ENCODE measurements at regions not wholly inside any gene's neighbourhood (a gene's known extent, or its start where the extent isn't known, plus 50 kb on each side); places are given as distances from the start of the nearest gene placed in this dataset.
"Not testable (repeated sequence)": the region's sequence is repeated elsewhere in the genome, so short reads cannot be mapped to it uniquely, and the experiment has no call there.

GRCh38 chr12:88895634-88896033 is 315.4 kb upstream of the KITLG start:
- H3K4me2 ChIP-seq = no peak overlapping the region
- TF ChIP-seq KDM1A (IDR thresholded peaks at IDR 0.05; ENCODE audit: low read depth) (no peak), ATOH8 (CRISPR knock-in tag; IDR thresholded peaks at IDR 0.05; ENCODE audit: low read depth) (no peak), JUNB (IDR thresholded peaks at IDR 0.05) (no peak), RNF2 (IDR thresholded peaks at IDR 0.05; ENCODE audit: borderline replicate concordance, low read depth) (no peak), KDM5A (IDR thresholded peaks at IDR 0.05) (no peak), HOXA7 (CRISPR knock-in tag; IDR thresholded peaks at IDR 0.05) (no peak), RCOR1 (IDR thresholded peaks at IDR 0.05; ENCODE audit: low read depth, low read length) (no peak), NR3C1 (IDR thresholded peaks at IDR 0.05) (no peak), ZFP36 (IDR thresholded peaks at IDR 0.05; ENCODE audit: borderline replicate concordance, partially characterized antibody) (no peak), TFCP2L1 (CRISPR knock-in tag; IDR thresholded peaks at IDR 0.05) (no peak), NPAS2 (CRISPR knock-in tag; IDR thresholded peaks at IDR 0.05; ENCODE audit: borderline replicate concordance) (no peak), MAZ (IDR thresholded peaks at IDR 0.05; ENCODE audit: borderline replicate concordance, low read depth, low read length) (no peak), CTCF (IDR thresholded peaks at IDR 0.05) (no peak), MAFK (IDR thresholded peaks at IDR 0.05; ENCODE audit: partially characterized antibody) (no peak), HOXB13 (CRISPR knock-in tag; IDR thresholded peaks at IDR 0.05; ENCODE audit: low read depth) (no peak), POLR2A (IDR thresholded peaks at IDR 0.05; ENCODE audit: low read length) (no peak), EHF (CRISPR knock-in tag; IDR thresholded peaks at IDR 0.05) (no peak)
- FAIRE-seq (no peak), ATAC-seq (no peak), DNase-seq (ENCODE audit: low read depth in 1 of 2, low spot score in 1 of 2) (no peak)
- ChIA-PET CTCF (interaction anchor here (0.7 to 0.9 kb wide), 2 partner anchors 98 to 316 kb away, joined by 3 read pairs; no protein-coding TSS in a partner anchor), POLR2A (no interaction called here)
- H3K4me3 ChIP-seq = no peak overlapping the region
- 52% methylated on average over 1 of the region's 1 CpG for WGBS (ENCODE audit: missing lambda C conversion rate)
- H3K9me3 ChIP-seq = no peaks in the 10 kb centered on the region
- no peaks in the 10 kb centered on the region for H3K4me1 ChIP-seq
- no peak overlapping the region for H3K27ac ChIP-seq

GRCh38 chr12:88893801-88894200 is 313.5 kb upstream of the KITLG start:
- ATAC-seq (no peak), FAIRE-seq (peak; percentile 39), DNase-seq (ENCODE audit: low read depth in 1 of 2, low spot score in 1 of 2) (no peak)
- no peak for TF ChIP-seq CHD4 (IDR thresholded peaks at IDR 0.05; ENCODE audit: borderline replicate concordance)
- TF ChIP-seq SMC3 (IDR thresholded peaks at IDR 0.05) = no peak
- TF ChIP-seq BHLHE40 (IDR thresholded peaks at IDR 0.05; ENCODE audit: low read depth, low read length) = no peak
- no peak overlapping the region for H3K4me3 ChIP-seq
- no peak overlapping the region for H3K27ac ChIP-seq
- H3K4me2 ChIP-seq = no peak overlapping the region
- no peaks in the 10 kb centered on the region for H3K4me1 ChIP-seq
- CTCF ChIA-PET = no interaction called here
- WGBS (ENCODE audit: missing lambda C conversion rate) = 32% methylated on average over 3 of the region's 3 CpGs
- POLR2A ChIA-PET = no interaction called here
- no peaks in the 10 kb centered on the region for H3K9me3 ChIP-seq

- H3K4me3 ChIP-seq; ATAC-seq; H3K9me3 ChIP-seq; POLR2A ChIA-PET; DNase-seq (ENCODE audit: low read depth in 1 of 2, low spot score in 1 of 2); H3K4me2 ChIP-seq; FAIRE-seq; H3K4me1 ChIP-seq; H3K27ac ChIP-seq: not testable (repeated sequence)
- CTCF ChIA-PET = interaction anchor here (0.6 kb wide), 1 partner anchor 295 kb away, joined by 3 read pairs; no protein-coding TSS in a partner anchor
- 81% methylated on average over 11 of the region's 11 CpGs for WGBS (ENCODE audit: missing lambda C conversion rate)
These were observed 311.2 kb upstream of the KITLG start for GRCh38 chr12:88891434-88891833.
